HCT116 (cell line): ENCODE measurements at regions not wholly inside any gene's neighbourhood (a gene's known extent, or its start where the extent isn't known, plus 50 kb on each side); places are given as distances from the start of the nearest gene placed in this dataset.

Experiments
- ATAC-seq: fragments of 200-7000 bp; cut with Tn5 transposase; 2 replicates; pipeline ENCODE4 v1.9.1; 2020; ENCODE audit warnings: mild to moderate bottlenecking, moderate library complexity
- BruUV-seq: library from RNA; stranded (reverse); fragments of 400-500 nt; replicated peaks from 2 replicates; lab custom pipeline; 2021; lab: Mats Ljungman, UMichigan
- CTCF ChIA-PET: fragments of 300-600 bp; sonication (Branson Sonifier 250); formaldehyde crosslinking; loops from one replicate; lab custom pipeline; 2021; ENCODE audit warnings: antibody characterized with exemption; lab: Charles Lee
- POLR2A ChIA-PET: fragments of 300-600, 350-600 bp; sonication (Branson Sonifier 250); formaldehyde crosslinking; loops from one replicate; lab custom pipeline; 2021; ENCODE audit warnings: antibody characterized with exemption; lab: Charles Lee
- RAD21 ChIA-PET, 2 experiments: fragments of 300-600 bp; sonication (Branson Sonifier 250); formaldehyde crosslinking; loops; one replicate each; lab custom pipeline; 2023; ENCODE audit warnings: low total read pairs in 2 of 2; ENCODE audit not compliant: uncharacterized antibody in 2 of 2, unreplicated experiment in 2 of 2, low non-redundant PET in 1 of 2; lab: Charles Lee
- DNase-seq: peaks from one replicate; pipeline ENCODE4 v3.0.0-alpha.2; 2010; ENCODE audit warnings: low read depth, low spot score
- H2AFZ ChIP-seq: fragments of 200-600 bp; shearing (Covaris generic), sonication (generic); 2 replicates; pipeline ENCODE4 v1.6.1; 2017; ENCODE audit warnings: low read depth, mixed run types, mixed read lengths, antibody characterized with exemption, low read length; ENCODE audit not compliant: poor library complexity, severe bottlenecking
- H3K27ac ChIP-seq: 2 replicates; pipeline ENCODE4 v1.5.1; 2012; ENCODE audit warnings: low read depth, low read length
- H3K27me3 ChIP-seq: fragments of 200-600 bp; sonication (generic); 2 replicates; pipeline ENCODE4 v1.6.1; 2016; ENCODE audit warnings: mixed run types, low read length, mixed read lengths; ENCODE audit not compliant: insufficient read depth
- H3K36me3 ChIP-seq, 2 experiments: fragments of 200-500 bp in 1 of 2; fragments of 200-600 bp in 1 of 2; sonication (Bioruptor generic) in 1 of 2; sonication (generic) in 1 of 2; 2 replicates each; pipeline versions ENCODE4 v1.5.1 to v1.6.1; 2014 to 2016; ENCODE audit warnings: low read length in 2 of 2, inconsistent platforms in 1 of 2, mixed read lengths in 1 of 2, mixed run types in 1 of 2; ENCODE audit not compliant: insufficient read depth in 2 of 2, control insufficient read depth in 1 of 2
- H3K4me1 ChIP-seq, 2 experiments: fragments of 200-600 bp in 1 of 2; sonication (generic) in 1 of 2; 2 replicates each; pipeline versions ENCODE4 v1.5.1 to v1.6.1; 2012 to 2017; ENCODE audit warnings: low read length in 2 of 2, inconsistent platforms in 1 of 2, mild to moderate bottlenecking in 1 of 2, mixed read lengths in 1 of 2, mixed run types in 1 of 2, moderate library complexity in 1 of 2; ENCODE audit not compliant: insufficient read depth in 2 of 2, control insufficient read depth in 1 of 2
- H3K4me2 ChIP-seq: fragments of 200-600 bp; sonication (generic); 2 replicates; pipeline ENCODE4 v1.6.1; 2017; ENCODE audit warnings: mixed run types, low read length, mixed read lengths
- H3K4me3 ChIP-seq, 2 experiments: fragments of 200-600 bp in 1 of 2; sonication (generic) in 1 of 2; replicated peaks in 1 of 2; 2 replicates each; pipeline ENCODE4 v1.5.1; 2011 to 2016; ENCODE audit warnings: low read length in 2 of 2, control low read depth in 1 of 2, low read depth in 1 of 2, mild to moderate bottlenecking in 1 of 2, mixed read lengths in 1 of 2, mixed run types in 1 of 2
- H3K79me2 ChIP-seq: fragments of 200-600 bp; sonication (generic); 2 replicates; pipeline ENCODE4 v1.6.1; 2017; ENCODE audit warnings: mild to moderate bottlenecking, mixed run types, low read length, moderate library complexity, mixed read lengths; ENCODE audit not compliant: insufficient read depth
- H3K9ac ChIP-seq: fragments of 200-600 bp; sonication (generic); 2 replicates; pipeline ENCODE4 v1.6.1; 2016; ENCODE audit warnings: low read length, mixed read lengths
- H3K9me2 ChIP-seq: fragments of 200-600 bp; sonication (generic), shearing (Covaris generic); 2 replicates; pipeline ENCODE4 v1.6.1; 2017; ENCODE audit warnings: mixed run types, mild to moderate bottlenecking, moderate library complexity; ENCODE audit not compliant: insufficient read depth
- H3K9me3 ChIP-seq, 2 experiments: fragments of 200-500 bp in 1 of 2; fragments of 200-600 bp in 1 of 2; sonication (Bioruptor generic) in 1 of 2; sonication (generic) in 1 of 2; 2 replicates each; pipeline ENCODE4 v1.6.1; 2014 to 2017; ENCODE audit warnings: low read length in 2 of 2, mixed read lengths in 2 of 2, inconsistent platforms in 1 of 2, low read depth in 1 of 2, mild to moderate bottlenecking in 1 of 2, mixed run types in 1 of 2, moderate library complexity in 1 of 2; ENCODE audit not compliant: control insufficient read depth in 1 of 2, insufficient read depth in 1 of 2
- H4K20me1 ChIP-seq: fragments of 200-600 bp; sonication (generic), shearing (Covaris generic); 2 replicates; pipeline ENCODE4 v1.6.1; 2017; ENCODE audit warnings: mixed run types, mild to moderate bottlenecking, moderate library complexity; ENCODE audit not compliant: insufficient read depth
- CBX3 ChIP-seq: IDR thresholded peaks from 2 replicates; pipeline ENCODE4 v1.6.1; 2012; ENCODE audit warnings: low read depth
- POLR2AphosphoS5 ChIP-seq: IDR thresholded peaks from 2 replicates; pipeline ENCODE4 v1.6.1; 2011; ENCODE audit warnings: mild to moderate bottlenecking, low read depth, low read length, moderate library complexity
- REST ChIP-seq: IDR thresholded peaks from 2 replicates; pipeline ENCODE4 v1.6.1; 2012; ENCODE audit warnings: low read depth
- SP1 ChIP-seq: IDR thresholded peaks from 2 replicates; pipeline ENCODE4 v1.6.1; 2012; ENCODE audit warnings: low read depth
- TCF7L2 ChIP-seq: IDR thresholded peaks from 2 replicates; pipeline ENCODE4 v1.7.0; 2011; ENCODE audit warnings: borderline replicate concordance, inconsistent platforms; ENCODE audit not compliant: insufficient read depth, insufficient read length; ENCODE audit errors: extremely low read depth
- YY1 ChIP-seq: IDR thresholded peaks from 2 replicates; pipeline ENCODE4 v1.6.1; 2011; ENCODE audit warnings: low read length, low read depth, moderate library complexity, mild to moderate bottlenecking; ENCODE audit not compliant: insufficient replicate concordance; ENCODE audit errors: extremely low read depth
- intact Hi-C: fragments of 100-400 bp; cut with micrococcal nuclease; formaldehyde crosslinking; loops from 2 replicates; pipeline ENCODE4 v1.10.0; 2022
- TF ChIP-seq, protein P1 (sequence below): IDR thresholded peaks from 2 replicates; pipeline ENCODE4 v1.6.1; 2012

GRCh38 chr5:178058321-178059012 lies 54.9 kb upstream of the N4BP3 start:
- H4K20me1 ChIP-seq: no peaks in the 10 kb centered on the region
- no peak overlapping the region for H3K4me2 ChIP-seq
- H3K9ac ChIP-seq: no peak overlapping the region
- TF ChIP-seq REST: no peak
- TF ChIP-seq YY1: no peak
- no peak for TF ChIP-seq TCF7L2
- TF ChIP-seq SP1: no peak
- no peak for TF ChIP-seq CBX3
- TF ChIP-seq POLR2AphosphoS5: no peak
- TF ChIP-seq, protein P1, sequence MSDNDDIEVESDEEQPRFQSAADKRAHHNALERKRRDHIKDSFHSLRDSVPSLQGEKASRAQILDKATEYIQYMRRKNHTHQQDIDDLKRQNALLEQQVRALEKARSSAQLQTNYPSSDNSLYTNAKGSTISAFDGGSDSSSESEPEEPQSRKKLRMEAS: no peak
- H3K27me3 ChIP-seq: no peaks in the 10 kb centered on the region
- CTCF ChIA-PET: no interaction called here
- no peaks in the 10 kb centered on the region for H3K36me3 ChIP-seq
- H3K4me1 ChIP-seq: no peaks in the 10 kb centered on the region
- no peak overlapping the region for H2AFZ ChIP-seq
- H3K79me2 ChIP-seq: no peaks in the 10 kb centered on the region
- ATAC-seq (no peak), DNase-seq (no peak)
- BruUV-seq: no TSS peak
- H3K9me2 ChIP-seq: no peaks in the 10 kb centered on the region
- RAD21 ChIA-PET: no interaction called here
- POLR2A ChIA-PET: no interaction called here
- no peak overlapping the region for H3K4me3 ChIP-seq
- no peaks in the 10 kb centered on the region for H3K9me3 ChIP-seq
- intact Hi-C loops: no loop called here
- no peak overlapping the region for H3K27ac ChIP-seq
